GM23338 (cell line): ENCODE measurements at regions not wholly inside any gene's neighbourhood (a gene's known extent, or its start where the extent isn't known, plus 50 kb on each side); places are given as distances from the start of the nearest gene placed in this dataset.

Experiments
- ATAC-seq: fragments of 200-7000 bp; cut with Tn5 transposase; 3 replicates; pipeline ENCODE4 v1.9.1; 2020
- DNase-seq: peaks from one replicate; pipeline ENCODE4 v3.0.0-alpha.2; 2015; ENCODE audit warnings: low spot score
- H2AFZ ChIP-seq: fragments of 200-600 bp; sonication (generic); 2 replicates; pipeline ENCODE4 v1.8.0; 2016; ENCODE audit warnings: antibody characterized with exemption, mild to moderate bottlenecking, moderate library complexity
- H3F3A ChIP-seq: fragments of 200-600 bp; sonication (generic); replicated peaks from 2 replicates; pipeline ENCODE4 v1.8.0; 2017; ENCODE audit warnings: antibody characterized with exemption, mixed run types, low read depth
- H3K27ac ChIP-seq: fragments of 200-600 bp; sonication (generic); 2 replicates; pipeline ENCODE4 v1.6.1; 2016; ENCODE audit warnings: low read depth
- H3K27me3 ChIP-seq: fragments of 200-600 bp; sonication (generic); 2 replicates; pipeline ENCODE4 v1.8.0; 2016; ENCODE audit warnings: mild to moderate bottlenecking, mixed run types, moderate library complexity; ENCODE audit not compliant: insufficient read depth
- H3K36me3 ChIP-seq: fragments of 200-600 bp; sonication (generic); 2 replicates; pipeline ENCODE4 v1.8.0; 2016; ENCODE audit warnings: mild to moderate bottlenecking; ENCODE audit not compliant: insufficient read depth
- H3K4me1 ChIP-seq: fragments of 200-600 bp; sonication (generic); 2 replicates; pipeline ENCODE4 v1.8.0; 2016; ENCODE audit warnings: mild to moderate bottlenecking, moderate library complexity; ENCODE audit not compliant: insufficient read depth
- H3K4me2 ChIP-seq: fragments of 200-600 bp; sonication (generic); 2 replicates; pipeline ENCODE4 v1.7.1; 2017; ENCODE audit warnings: mixed run types
- H3K4me3 ChIP-seq: fragments of 200-600 bp; sonication (generic); 2 replicates; pipeline ENCODE4 v1.6.1; 2016; ENCODE audit warnings: mixed run types
- H3K79me2 ChIP-seq: fragments of 200-600 bp; sonication (generic); replicated peaks from 2 replicates; pipeline ENCODE4 v1.8.0; 2017; ENCODE audit warnings: mild to moderate bottlenecking; ENCODE audit not compliant: insufficient read depth
- H3K9me2 ChIP-seq: fragments of 200-600 bp; sonication (generic); 2 replicates; pipeline ENCODE4 v1.8.0; 2017; ENCODE audit not compliant: insufficient read depth
- H4K20me1 ChIP-seq: fragments of 200-600 bp; sonication (generic); replicated peaks from 2 replicates; pipeline ENCODE4 v1.8.0; 2017; ENCODE audit warnings: mild to moderate bottlenecking; ENCODE audit not compliant: insufficient read depth
- H3K27ac Mint-ChIP-seq: 2 replicates; pipeline ENCODE4 v1.8.0; 2020; ENCODE audit warnings: inconsistent platforms, mild to moderate bottlenecking, moderate library complexity, mixed read lengths
- H3K27me3 Mint-ChIP-seq: 3 replicates; pipeline ENCODE4 v1.8.0; 2022; ENCODE audit warnings: low read depth, mild to moderate bottlenecking, moderate library complexity, mixed read lengths, inconsistent platforms; ENCODE audit not compliant: insufficient read depth, poor library complexity
- H3K36me3 Mint-ChIP-seq: 3 replicates; pipeline ENCODE4 v1.8.0; 2021; ENCODE audit warnings: low read depth, mild to moderate bottlenecking, inconsistent platforms, moderate library complexity, mixed read lengths
- H3K4me1 Mint-ChIP-seq: 3 replicates; pipeline ENCODE4 v1.8.0; 2020; ENCODE audit warnings: mild to moderate bottlenecking, inconsistent platforms, mixed read lengths
- H3K4me3 Mint-ChIP-seq: 3 replicates; pipeline ENCODE4 v1.8.0; 2021; ENCODE audit warnings: moderate library complexity, mild to moderate bottlenecking, inconsistent platforms, mixed read lengths
- H3K9me3 Mint-ChIP-seq: 3 replicates; pipeline ENCODE4 v1.8.0; 2020; ENCODE audit warnings: moderate library complexity, mild to moderate bottlenecking, inconsistent platforms, mixed read lengths
- CREB1 ChIP-seq: fragments of 250-450 bp; sonication (Bioruptor Pico); IDR thresholded peaks from 2 replicates; pipeline ENCODE4 v1.5.0; 2020; ENCODE audit warnings: low read depth, mild to moderate bottlenecking, moderate library complexity
- CTCF ChIP-seq, 2 experiments: fragments of 200-600 bp in 1 of 2; sonication (generic) in 1 of 2; conservative IDR thresholded peaks; 2 replicates each; pipeline versions ENCODE4 v1.5.1 to v1.6.1; 2016 to 2017; ENCODE audit warnings: antibody characterized with exemption in 2 of 2, low read depth in 2 of 2, mild to moderate bottlenecking in 2 of 2, moderate library complexity in 1 of 2
- ETS1 ChIP-seq: IDR thresholded peaks from 2 replicates; pipeline ENCODE4 v1.6.1; 2016; ENCODE audit warnings: antibody characterized with exemption
- EZH2 ChIP-seq: fragments of 200-600 bp; sonication (generic); IDR thresholded peaks from one replicate; pipeline ENCODE4 v1.8.0; 2017; ENCODE audit warnings: antibody characterized with exemption, mild to moderate bottlenecking, low read depth; ENCODE audit not compliant: unreplicated experiment
- EZH2phosphoT487 ChIP-seq: fragments of 200-600 bp; sonication (generic); IDR thresholded peaks from one replicate; pipeline ENCODE4 v1.8.1; 2018; ENCODE audit warnings: antibody characterized with exemption; ENCODE audit not compliant: unreplicated experiment
- JUNB ChIP-seq: IDR thresholded peaks from one replicate; pipeline ENCODE4 v1.6.1; 2016; ENCODE audit warnings: antibody characterized with exemption; ENCODE audit not compliant: unreplicated experiment
- NANOG ChIP-seq: IDR thresholded peaks from 2 replicates; pipeline ENCODE4 v1.6.1; 2016; ENCODE audit warnings: antibody characterized with exemption, borderline replicate concordance
- POLR2AphosphoS5 ChIP-seq: IDR thresholded peaks from 2 replicates; pipeline ENCODE4 v1.6.1; 2016; ENCODE audit warnings: antibody characterized with exemption, low read depth
- STAT1 ChIP-seq: IDR thresholded peaks from one replicate; pipeline ENCODE4 v1.6.1; 2016; ENCODE audit warnings: antibody characterized with exemption; ENCODE audit not compliant: unreplicated experiment
- ZNF114 ChIP-seq: fragments of 250-450 bp; sonication (Bioruptor Pico); IDR thresholded peaks from 2 replicates; pipeline ENCODE4 v1.5.0; 2020; ENCODE audit warnings: mild to moderate bottlenecking, moderate library complexity
- ZNF331 ChIP-seq: fragments of 250-450 bp; sonication (Bioruptor Pico); IDR thresholded peaks from 2 replicates; pipeline ENCODE4 v1.5.0; 2020; ENCODE audit warnings: low read depth, mild to moderate bottlenecking, moderate library complexity
- ZNF462 ChIP-seq: fragments of 250-450 bp; sonication (Bioruptor Pico); IDR thresholded peaks from 2 replicates; pipeline ENCODE4 v1.5.0; 2020; ENCODE audit warnings: mild to moderate bottlenecking, moderate library complexity

GRCh38 chr4:100781435-100781834 lies 263.6 kb upstream of the EMCN start (continued):
- TF ChIP-seq ZNF462 (CRISPR knock-in tag) (no peak), ZNF331 (CRISPR knock-in tag) (no peak), ETS1 (no peak)

GRCh38 chr4:100780126-100780525 lies 262.3 kb upstream of the EMCN start:
- H3K4me3 ChIP-seq = no peak overlapping the region
- Mint-ChIP-seq H3K27ac (no peak overlapping the region), H3K9me3 (peaks cover 3% of the 10 kb centered on the region), H3K36me3 (no peaks in the 10 kb centered on the region), H3K4me1 (no peaks in the 10 kb centered on the region), H3K27me3 (no peaks in the 10 kb centered on the region), H3K4me3 (no peak overlapping the region)
- H4K20me1 ChIP-seq = no peaks in the 10 kb centered on the region
- no peaks in the 10 kb centered on the region for H3K4me1 ChIP-seq
- H3K36me3 ChIP-seq = no peaks in the 10 kb centered on the region
- ATAC-seq (no peak), DNase-seq (no peak)
- no peaks in the 10 kb centered on the region for H3K79me2 ChIP-seq
- no peak overlapping the region for H2AFZ ChIP-seq
- no peaks in the 10 kb centered on the region for H3K27me3 ChIP-seq
- H3K9me2 ChIP-seq = 0 out of 2 replicates have a peak, but pooled peaks cover 3% of the 10 kb centered on the region
- no peak overlapping the region for H3K27ac ChIP-seq
- no peaks in the 10 kb centered on the region for H3F3A ChIP-seq
- no peak overlapping the region for H3K4me2 ChIP-seq
- TF ChIP-seq POLR2AphosphoS5 = no peak
- no peak for TF ChIP-seq ZNF331 (CRISPR knock-in tag)
- TF ChIP-seq CREB1 = no peak
- no peak for TF ChIP-seq CTCF (conservative IDR thresholded peaks at IDR 0.05; ENCODE audit: low read depth in 2 of 2)
- no peak for TF ChIP-seq EZH2phosphoT487
- no peak for TF ChIP-seq JUNB
- no peak for TF ChIP-seq ETS1
- no peak for TF ChIP-seq STAT1
- no peak for TF ChIP-seq ZNF114
- TF ChIP-seq NANOG = no peak
- TF ChIP-seq EZH2 = no peak
